ENCODE measurements at regions not wholly inside any gene's neighbourhood (a gene's known extent, or its start where the extent isn't known, plus 50 kb on each side); places are given as distances from the start of the nearest gene placed in this dataset.
"Not testable (repeated sequence)": the region's sequence is repeated elsewhere in the genome, so short reads cannot be mapped to it uniquely, and the experiment has no call there.

GRCh38 chr14:54010981-54011380, 54.4 kb upstream of the BMP4 start:
- DNase-seq = no peak

GRCh38 chr14:54023027-54023426, 66.4 kb upstream of the BMP4 start:
- no peak for DNase-seq

GRCh38 chr14:54025661-54026060, 69.0 kb upstream of the BMP4 start:
- DNase-seq = no peak

GRCh38 chr14:54026671-54027070, 70.0 kb upstream of the BMP4 start:
- no peak for DNase-seq

GRCh38 chr14:54030996-54031395, 74.4 kb upstream of the BMP4 start:
- DNase-seq = not testable (repeated sequence)

GRCh38 chr14:54033285-54033684, 76.7 kb upstream of the BMP4 start:
- DNase-seq = not testable (repeated sequence)

- DNase-seq = no peak
These were observed 82.1 kb upstream of the BMP4 start for GRCh38 chr14:54038724-54039123.

- DNase-seq = no peak
These were observed 82.7 kb upstream of the BMP4 start for GRCh38 chr14:54039311-54039710.

- no peak for DNase-seq
These were observed 84.2 kb upstream of the BMP4 start for GRCh38 chr14:54040846-54041245.

- DNase-seq = no peak
These were observed 89.6 kb upstream of the BMP4 start for GRCh38 chr14:54046250-54046649.

GRCh38 chr14:54047645-54048308, 91.2 kb upstream of the BMP4 start:
- DNase-seq = no peak

GRCh38 chr14:54048311-54048710, 91.7 kb upstream of the BMP4 start:
- DNase-seq = no peak

- DNase-seq = no peak
These were observed 92.1 kb upstream of the BMP4 start for GRCh38 chr14:54048736-54049135.

- DNase-seq = no peak
These were observed 94.1 kb upstream of the BMP4 start for GRCh38 chr14:54050759-54051158.

- no peak for DNase-seq
These were observed 96.2 kb upstream of the BMP4 start for GRCh38 chr14:54052696-54053385.

- no peak for DNase-seq
These were observed 96.7 kb upstream of the BMP4 start for GRCh38 chr14:54053386-54053745.

- DNase-seq = no peak
These were observed 101.9 kb upstream of the BMP4 start for GRCh38 chr14:54058505-54058904.

GRCh38 chr14:54083549-54084239, 127.1 kb upstream of the BMP4 start:
- DNase-seq = no peak

GRCh38 chr14:54085232-54085761, 128.7 kb upstream of the BMP4 start:
- no peak for DNase-seq

GRCh38 chr14:54085841-54086240, 129.2 kb upstream of the BMP4 start:
- DNase-seq = no peak

GRCh38 chr14:54086767-54087166, 130.1 kb upstream of the BMP4 start:
- DNase-seq = no peak

GRCh38 chr14:54087376-54087775, 130.8 kb upstream of the BMP4 start:
- no peak for DNase-seq

- no peak for DNase-seq
These were observed 131.6 kb upstream of the BMP4 start for GRCh38 chr14:54088271-54088670.

GRCh38 chr14:54090274-54090673, 133.6 kb upstream of the BMP4 start:
- DNase-seq = no peak

All from NCI-H2171 (cell line).